HFF-Myc (cell line): ENCODE measurements at regions not wholly inside any gene's neighbourhood (a gene's known extent, or its start where the extent isn't known, plus 50 kb on each side); places are given as distances from the start of the nearest gene placed in this dataset.

ENCODE experiments used
- DNase-seq: peaks from one replicate; pipeline ENCODE4 v3.0.0-alpha.2; 2011; ENCODE audit warnings: low read depth; ENCODE audit errors: extremely low read depth
- H3K4me3 ChIP-seq: replicated peaks from 2 replicates; pipeline ENCODE4 v1.5.1; 2011; ENCODE audit warnings: low read depth, mild to moderate bottlenecking, control low read depth, low read length
- TF ChIP-seq, protein P1 (sequence below): IDR thresholded peaks from 2 replicates; pipeline ENCODE4 v1.5.1; 2012; ENCODE audit warnings: mild to moderate bottlenecking, low read depth, low read length, control low read depth; ENCODE audit errors: missing control alignments

DNA sequence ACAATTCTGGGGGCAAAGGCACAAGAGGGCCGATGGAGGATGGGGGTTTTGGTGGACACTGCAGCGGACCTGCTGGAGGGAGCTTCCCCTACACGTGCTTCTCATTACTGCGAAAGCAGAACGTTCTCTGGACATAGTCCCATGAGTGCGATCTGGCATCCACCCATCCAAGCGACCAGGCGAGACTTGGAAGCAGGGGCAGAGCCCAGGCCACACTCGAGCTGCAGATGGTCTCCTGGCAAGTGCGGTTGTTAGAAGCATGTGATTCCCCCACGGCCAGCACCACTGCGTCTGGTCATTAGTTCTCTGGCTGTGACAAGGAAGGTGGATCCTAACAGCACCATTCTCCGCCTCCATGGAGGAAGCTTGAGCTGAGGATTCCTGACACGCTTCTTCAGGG lies 118.4 kb upstream of the TCERG1L start:
- H3K4me3 ChIP-seq, result no peak overlapping the region
- DNase-seq, result no peak
- TF ChIP-seq, protein P1, sequence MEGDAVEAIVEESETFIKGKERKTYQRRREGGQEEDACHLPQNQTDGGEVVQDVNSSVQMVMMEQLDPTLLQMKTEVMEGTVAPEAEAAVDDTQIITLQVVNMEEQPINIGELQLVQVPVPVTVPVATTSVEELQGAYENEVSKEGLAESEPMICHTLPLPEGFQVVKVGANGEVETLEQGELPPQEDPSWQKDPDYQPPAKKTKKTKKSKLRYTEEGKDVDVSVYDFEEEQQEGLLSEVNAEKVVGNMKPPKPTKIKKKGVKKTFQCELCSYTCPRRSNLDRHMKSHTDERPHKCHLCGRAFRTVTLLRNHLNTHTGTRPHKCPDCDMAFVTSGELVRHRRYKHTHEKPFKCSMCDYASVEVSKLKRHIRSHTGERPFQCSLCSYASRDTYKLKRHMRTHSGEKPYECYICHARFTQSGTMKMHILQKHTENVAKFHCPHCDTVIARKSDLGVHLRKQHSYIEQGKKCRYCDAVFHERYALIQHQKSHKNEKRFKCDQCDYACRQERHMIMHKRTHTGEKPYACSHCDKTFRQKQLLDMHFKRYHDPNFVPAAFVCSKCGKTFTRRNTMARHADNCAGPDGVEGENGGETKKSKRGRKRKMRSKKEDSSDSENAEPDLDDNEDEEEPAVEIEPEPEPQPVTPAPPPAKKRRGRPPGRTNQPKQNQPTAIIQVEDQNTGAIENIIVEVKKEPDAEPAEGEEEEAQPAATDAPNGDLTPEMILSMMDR, result no peak

DNA sequence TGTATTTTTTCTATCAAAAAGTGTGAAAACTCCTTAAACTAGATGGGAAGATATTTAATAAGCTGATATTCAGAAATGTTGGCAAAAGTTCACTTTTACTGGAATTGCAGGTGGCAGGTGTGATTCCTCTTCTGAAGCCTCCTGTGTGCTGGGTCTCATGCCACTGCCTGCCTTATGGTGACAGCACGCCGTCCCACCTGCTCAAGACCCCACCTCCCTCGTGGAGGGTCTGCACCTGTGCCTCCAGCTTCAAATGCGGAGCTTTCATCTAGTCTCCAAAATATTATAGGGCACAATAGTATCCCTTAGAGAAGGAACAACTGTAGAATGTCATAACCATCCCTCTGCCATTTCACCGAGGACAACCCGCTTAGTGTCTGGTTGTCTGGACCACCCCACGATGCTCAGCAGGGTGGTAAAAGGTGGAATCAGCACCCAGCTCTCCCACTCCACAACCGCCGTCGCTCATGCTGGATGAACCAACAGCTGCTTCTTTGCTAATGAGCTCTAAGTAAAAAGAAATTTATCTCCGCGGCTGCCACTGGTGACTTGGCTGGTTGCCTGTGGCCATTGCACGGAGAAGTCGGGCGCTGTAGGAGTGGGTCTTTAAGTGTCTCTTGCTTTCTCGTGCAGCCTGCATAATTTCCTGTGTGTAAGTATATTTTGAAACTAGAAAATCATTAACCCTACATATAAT lies 119.3 kb upstream of the TCERG1L start:
- DNase-seq, result no peak
- no peak overlapping the region for H3K4me3 ChIP-seq
- TF ChIP-seq, protein P1, result no peak

- DNase-seq, result no peak
- H3K4me3 ChIP-seq, result no peak overlapping the region
- TF ChIP-seq, protein P1, result no peak
Measured at GRCh38 chr10:131431533-131431932, 120.0 kb upstream of the TCERG1L start.

GRCh38 chr10:131431978-131432690 lies 120.6 kb upstream of the TCERG1L start:
- TF ChIP-seq, protein P1, result no peak
- no peak overlapping the region for H3K4me3 ChIP-seq
- DNase-seq, result no peak

GRCh38 chr10:131433568-131433967 lies 122.0 kb upstream of the TCERG1L start:
- H3K4me3 ChIP-seq, result no peak overlapping the region
- no peak for DNase-seq
- TF ChIP-seq, protein P1, result no peak

DNA sequence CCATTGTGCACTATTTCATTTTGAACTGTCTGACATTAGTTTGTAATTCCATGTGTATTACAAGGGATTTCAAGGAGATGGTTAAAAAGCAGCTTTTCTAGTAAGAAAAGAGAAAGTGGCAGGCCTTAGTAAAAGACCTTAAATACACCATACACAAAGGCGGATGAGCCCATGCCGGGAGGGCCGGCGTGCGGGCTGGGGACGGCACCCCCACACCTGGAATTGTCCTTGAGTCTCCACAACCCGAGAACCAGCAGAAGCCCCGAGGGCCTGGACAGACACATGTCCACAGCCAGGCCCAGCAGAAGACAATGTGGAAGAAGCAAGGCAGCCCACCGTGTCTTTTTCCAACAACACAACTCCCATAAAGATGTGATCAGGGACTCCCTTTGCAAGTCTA lies 123.7 kb upstream of the TCERG1L start:
- TF ChIP-seq, protein P1, result no peak
- no peak for DNase-seq
- no peak overlapping the region for H3K4me3 ChIP-seq
